ENCODE measurements at regions not wholly inside any gene's neighbourhood (a gene's known extent, or its start where the extent isn't known, plus 50 kb on each side); places are given as distances from the start of the nearest gene placed in this dataset.

- TF ChIP-seq ARNTL (CRISPR knock-in tag; IDR thresholded peaks at IDR 0.05; ENCODE audit: borderline replicate concordance, low read depth) (no peak), TOX (CRISPR knock-in tag; IDR thresholded peaks at IDR 0.05; ENCODE audit: borderline replicate concordance) (no peak), ISL1 (CRISPR knock-in tag; IDR thresholded peaks at IDR 0.05) (no peak), PATZ1 (CRISPR knock-in tag; IDR thresholded peaks at IDR 0.05; ENCODE audit: borderline replicate concordance) (no peak), ESRRG (CRISPR knock-in tag; IDR thresholded peaks at IDR 0.05) (no peak), ZC3H10 (CRISPR knock-in tag; IDR thresholded peaks at IDR 0.05) (no peak), TCF4 (CRISPR knock-in tag; IDR thresholded peaks at IDR 0.05; ENCODE audit: borderline replicate concordance) (no peak), ZFP3 (CRISPR knock-in tag; IDR thresholded peaks at IDR 0.05) (no peak), CSDC2 (CRISPR knock-in tag; IDR thresholded peaks at IDR 0.05) (no peak), POU6F1 (CRISPR knock-in tag; IDR thresholded peaks at IDR 0.05; ENCODE audit: borderline replicate concordance, low read depth) (no peak)
Observed at GRCh38 chr5:167971706-167972105, 319.7 kb upstream of the WWC1 start.

All from SK-N-SH treated with all-trans-retinoic acid at 6 μM for 48 hours (cell line).